HCEC 1CT (cell line): ENCODE measurements at regions not wholly inside any gene's neighbourhood (a gene's known extent, or its start where the extent isn't known, plus 50 kb on each side); places are given as distances from the start of the nearest gene placed in this dataset.
"Not testable (repeated sequence)": the region's sequence is repeated elsewhere in the genome, so short reads cannot be mapped to it uniquely, and the experiment has no call there.

Experiments used
- DNase-seq: peaks from one replicate; pipeline ENCODE4 v3.0.0-alpha.2; 2017

GRCh38 chr14:43362586-43362985, 1144.5 kb downstream of the FSCB start:
- DNase-seq, result no peak

GRCh38 chr14:43361751-43362150, 1145.3 kb downstream of the FSCB start:
- no peak for DNase-seq

- no peak for DNase-seq
These were observed 1146.8 kb downstream of the FSCB start for GRCh38 chr14:43360239-43360638.

GRCh38 chr14:43359317-43359716, 1147.8 kb downstream of the FSCB start:
- no peak for DNase-seq

GRCh38 chr14:43356979-43357545, 1150.0 kb downstream of the FSCB start:
- no peak for DNase-seq

GRCh38 chr14:43356382-43356781, 1150.7 kb downstream of the FSCB start:
- DNase-seq, result no peak

GRCh38 chr14:43341921-43342320, 1165.2 kb downstream of the FSCB start:
- DNase-seq, result no peak

GRCh38 chr14:43338713-43339112, 1168.4 kb downstream of the FSCB start:
- no peak for DNase-seq

- no peak for DNase-seq
These were observed 1170.7 kb downstream of the FSCB start for GRCh38 chr14:43336351-43336750.

GRCh38 chr14:43326501-43327407, 1180.3 kb downstream of the FSCB start:
- not testable (repeated sequence) for DNase-seq

GRCh38 chr14:43316427-43316826, 1190.7 kb downstream of the FSCB start:
- DNase-seq, result no peak

- DNase-seq, result no peak
These were observed 1193.4 kb downstream of the FSCB start for GRCh38 chr14:43313719-43314118.

- DNase-seq, result no peak
These were observed 1198.5 kb downstream of the FSCB start for GRCh38 chr14:43308421-43309110.

- DNase-seq, result no peak
These were observed 1199.2 kb downstream of the FSCB start for GRCh38 chr14:43307836-43308235.

- no peak for DNase-seq
These were observed 1201.0 kb downstream of the FSCB start for GRCh38 chr14:43306053-43306452.

GRCh38 chr14:43297794-43298193, 1209.3 kb downstream of the FSCB start:
- no peak for DNase-seq

GRCh38 chr14:43296061-43296460, 1211.0 kb downstream of the FSCB start:
- DNase-seq, result not testable (repeated sequence)

- DNase-seq, result no peak
These were observed 1221.5 kb downstream of the FSCB start for GRCh38 chr14:43285575-43285974.

- no peak for DNase-seq
These were observed 1247.0 kb downstream of the FSCB start for GRCh38 chr14:43260056-43260455.

GRCh38 chr14:43258396-43258795, 1248.7 kb downstream of the FSCB start:
- no peak for DNase-seq

- not testable (repeated sequence) for DNase-seq
These were observed 1250.1 kb downstream of the FSCB start for GRCh38 chr14:43256996-43257395.

- DNase-seq, result no peak
These were observed 1254.2 kb downstream of the FSCB start for GRCh38 chr14:43252866-43253265.

GRCh38 chr14:43249591-43249990, 1257.5 kb downstream of the FSCB start:
- DNase-seq, result no peak

- DNase-seq, result no peak
These were observed 1258.0 kb downstream of the FSCB start for GRCh38 chr14:43249116-43249515.
